Sigmoid colon (tissue), 4 donors: ENCODE measurements at regions not wholly inside any gene's neighbourhood (a gene's known extent, or its start where the extent isn't known, plus 50 kb on each side); places are given as distances from the start of the nearest gene placed in this dataset.

Source experiments
- POLR2A ChIP-seq, 2 donors: fragments of 450-650 bp; IDR thresholded peaks; one replicate each; pipeline ENCODE4 v1.6.1; 2016; ENCODE audit warnings: antibody characterized with exemption in 2 of 2, mild to moderate bottlenecking in 2 of 2, moderate library complexity in 2 of 2
- POLR2AphosphoS5 ChIP-seq, 4 donors: sonication (generic); formaldehyde crosslinking; IDR thresholded peaks; one replicate each; pipeline ENCODE4 v1.6.1; 2017; ENCODE audit warnings: antibody characterized with exemption in 4 of 4
- TF ChIP-seq, protein P1 (sequence below), 4 experiments: fragments of 450-650 bp in 3 of 4; fragments of 200-600 bp in 1 of 4; IDR thresholded peaks; one replicate each; pipeline ENCODE4 v1.5.1; 2016 to 2019; ENCODE audit warnings: antibody characterized with exemption in 4 of 4, mild to moderate bottlenecking in 3 of 4, moderate library complexity in 2 of 4

DNA sequence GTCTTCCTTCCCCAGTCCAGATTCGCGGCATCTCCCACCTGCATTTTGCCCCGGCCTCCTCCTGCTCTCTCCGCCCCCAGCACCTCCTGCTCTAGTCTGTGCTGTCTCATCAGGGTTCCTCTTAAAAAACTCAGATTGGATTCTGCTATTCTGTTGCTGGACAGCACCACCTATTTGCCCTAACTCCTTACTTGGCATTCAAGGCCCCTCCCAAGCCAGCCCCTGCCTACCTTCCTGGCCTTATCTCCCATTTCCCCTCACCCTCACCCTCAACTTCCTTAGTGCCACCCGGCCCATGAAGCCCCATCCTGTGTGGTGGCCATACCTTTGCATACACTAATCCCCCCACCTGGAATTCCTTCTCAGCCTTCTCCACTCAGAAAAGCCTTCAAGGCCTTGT lies 59.9 kb upstream of the PRDM11 start:
- TF ChIP-seq, protein P1, sequence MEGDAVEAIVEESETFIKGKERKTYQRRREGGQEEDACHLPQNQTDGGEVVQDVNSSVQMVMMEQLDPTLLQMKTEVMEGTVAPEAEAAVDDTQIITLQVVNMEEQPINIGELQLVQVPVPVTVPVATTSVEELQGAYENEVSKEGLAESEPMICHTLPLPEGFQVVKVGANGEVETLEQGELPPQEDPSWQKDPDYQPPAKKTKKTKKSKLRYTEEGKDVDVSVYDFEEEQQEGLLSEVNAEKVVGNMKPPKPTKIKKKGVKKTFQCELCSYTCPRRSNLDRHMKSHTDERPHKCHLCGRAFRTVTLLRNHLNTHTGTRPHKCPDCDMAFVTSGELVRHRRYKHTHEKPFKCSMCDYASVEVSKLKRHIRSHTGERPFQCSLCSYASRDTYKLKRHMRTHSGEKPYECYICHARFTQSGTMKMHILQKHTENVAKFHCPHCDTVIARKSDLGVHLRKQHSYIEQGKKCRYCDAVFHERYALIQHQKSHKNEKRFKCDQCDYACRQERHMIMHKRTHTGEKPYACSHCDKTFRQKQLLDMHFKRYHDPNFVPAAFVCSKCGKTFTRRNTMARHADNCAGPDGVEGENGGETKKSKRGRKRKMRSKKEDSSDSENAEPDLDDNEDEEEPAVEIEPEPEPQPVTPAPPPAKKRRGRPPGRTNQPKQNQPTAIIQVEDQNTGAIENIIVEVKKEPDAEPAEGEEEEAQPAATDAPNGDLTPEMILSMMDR (IDR thresholded peaks at IDR 0.05), result no peak
- TF ChIP-seq POLR2A (IDR thresholded peaks at IDR 0.05), result no peak
- TF ChIP-seq POLR2AphosphoS5 (IDR thresholded peaks at IDR 0.05), result no peak
